ENCODE measurements at regions not wholly inside any gene's neighbourhood (a gene's known extent, or its start where the extent isn't known, plus 50 kb on each side); places are given as distances from the start of the nearest gene placed in this dataset.

- H3K36me3 ChIP-seq (replicated peaks in 1 of 2; ENCODE audit: control extremely low read depth in 1 of 2, control insufficient read depth in 1 of 2, extremely low read depth in 1 of 2, insufficient read depth in 2 of 2, low read length in 1 of 2) = no peaks in the 10 kb centered on the region
- POLR2A ChIA-PET = no interaction called here
- Mint-ChIP-seq H3K27ac (no peak overlapping the region), H3K9me3 (ENCODE audit: insufficient read depth) (peaks cover 2% of the 10 kb centered on the region), H3K4me3 (no peak overlapping the region), H3K27me3 (no peaks in the 10 kb centered on the region), H3K4me1 (no peaks in the 10 kb centered on the region)
- H3K4me3 ChIP-seq (ENCODE audit: control extremely low read depth in 1 of 5, extremely low read depth in 1 of 5, insufficient read depth in 1 of 5, low read depth in 2 of 5, low read length in 4 of 5) = no peak overlapping the region
- no peak for ATAC-seq (ENCODE audit: low read depth)
- TF ChIP-seq, protein P1, sequence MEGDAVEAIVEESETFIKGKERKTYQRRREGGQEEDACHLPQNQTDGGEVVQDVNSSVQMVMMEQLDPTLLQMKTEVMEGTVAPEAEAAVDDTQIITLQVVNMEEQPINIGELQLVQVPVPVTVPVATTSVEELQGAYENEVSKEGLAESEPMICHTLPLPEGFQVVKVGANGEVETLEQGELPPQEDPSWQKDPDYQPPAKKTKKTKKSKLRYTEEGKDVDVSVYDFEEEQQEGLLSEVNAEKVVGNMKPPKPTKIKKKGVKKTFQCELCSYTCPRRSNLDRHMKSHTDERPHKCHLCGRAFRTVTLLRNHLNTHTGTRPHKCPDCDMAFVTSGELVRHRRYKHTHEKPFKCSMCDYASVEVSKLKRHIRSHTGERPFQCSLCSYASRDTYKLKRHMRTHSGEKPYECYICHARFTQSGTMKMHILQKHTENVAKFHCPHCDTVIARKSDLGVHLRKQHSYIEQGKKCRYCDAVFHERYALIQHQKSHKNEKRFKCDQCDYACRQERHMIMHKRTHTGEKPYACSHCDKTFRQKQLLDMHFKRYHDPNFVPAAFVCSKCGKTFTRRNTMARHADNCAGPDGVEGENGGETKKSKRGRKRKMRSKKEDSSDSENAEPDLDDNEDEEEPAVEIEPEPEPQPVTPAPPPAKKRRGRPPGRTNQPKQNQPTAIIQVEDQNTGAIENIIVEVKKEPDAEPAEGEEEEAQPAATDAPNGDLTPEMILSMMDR (IDR thresholded peaks at IDR 0.05) = no peak
- no peak for TF ChIP-seq EZH2 (IDR thresholded peaks at IDR 0.05; ENCODE audit: borderline replicate concordance, insufficient read depth, low read depth, low read length, poor library complexity, severe bottlenecking)
- H2AFZ ChIP-seq (ENCODE audit: insufficient read depth, low read depth, low read length, poor library complexity, severe bottlenecking) = no peak overlapping the region
- H3K27ac ChIP-seq (ENCODE audit: low read length in 2 of 2) = no peak overlapping the region
- no peak for DNase-seq
- WGBS (ENCODE audit: insufficient coverage) = no CpG with 5 or more reads among the region's 3 CpGs
- H3K9me3 ChIP-seq (ENCODE audit: control extremely low read depth in 1 of 3, control insufficient read depth in 2 of 3, insufficient read depth in 1 of 3, low read length in 2 of 3) = peaks cover 0 to 7% (median 2%) of the 10 kb centered on the region in 3 donors
- intact Hi-C loops (cut with micrococcal nuclease) = no loop called here
- no peaks in the 10 kb centered on the region for H4K20me1 ChIP-seq (ENCODE audit: control insufficient read depth, insufficient read depth, low read length, poor library complexity, severe bottlenecking)
- H3K4me2 ChIP-seq (replicated peaks; ENCODE audit: low read depth, low read length, poor library complexity, severe bottlenecking) = no peak overlapping the region
- H3K27me3 ChIP-seq (replicated peaks in 1 of 4; ENCODE audit: control extremely low read depth in 1 of 4, control insufficient read depth in 3 of 4, insufficient read depth in 4 of 4, low read length in 3 of 4) = no peaks in the 10 kb centered on the region
- no peaks in the 10 kb centered on the region for H3K4me1 ChIP-seq (ENCODE audit: control insufficient read depth in 2 of 2, insufficient read depth in 2 of 2, low read length in 2 of 2)
- no peaks in the 10 kb centered on the region for H3K79me2 ChIP-seq (ENCODE audit: control insufficient read depth, insufficient read depth, low read length)
- no peak overlapping the region for H3K9ac ChIP-seq (ENCODE audit: low read length)
- CTCF ChIA-PET = no interaction called here
These were observed 436.8 kb upstream of the FAT1 start for GRCh38 chr4:187160486-187160885.

- Mint-ChIP-seq H3K27me3 (no peaks in the 10 kb centered on the region), H3K4me3 (no peak overlapping the region), H3K9me3 (ENCODE audit: insufficient read depth) (peaks cover 8% of the 10 kb centered on the region), H3K27ac (no peak overlapping the region), H3K4me1 (no peaks in the 10 kb centered on the region)
- H4K20me1 ChIP-seq (ENCODE audit: control insufficient read depth, insufficient read depth, low read length, poor library complexity, severe bottlenecking) = no peaks in the 10 kb centered on the region
- no peaks in the 10 kb centered on the region for H3K27me3 ChIP-seq (replicated peaks in 1 of 4; ENCODE audit: control extremely low read depth in 1 of 4, control insufficient read depth in 3 of 4, insufficient read depth in 4 of 4, low read length in 3 of 4)
- ATAC-seq (ENCODE audit: low read depth) (no peak), DNase-seq (no peak)
- no peak overlapping the region for H3K4me2 ChIP-seq (replicated peaks; ENCODE audit: low read depth, low read length, poor library complexity, severe bottlenecking)
- no peak overlapping the region for H3K4me3 ChIP-seq (ENCODE audit: control extremely low read depth in 1 of 5, extremely low read depth in 1 of 5, insufficient read depth in 1 of 5, low read depth in 2 of 5, low read length in 4 of 5)
- 100% methylated on average over 5 of the region's 7 CpGs for WGBS (ENCODE audit: insufficient coverage)
- no peak overlapping the region for H3K9ac ChIP-seq (ENCODE audit: low read length)
- no peaks in the 10 kb centered on the region for H3K79me2 ChIP-seq (ENCODE audit: control insufficient read depth, insufficient read depth, low read length)
- H3K4me1 ChIP-seq (ENCODE audit: control insufficient read depth in 2 of 2, insufficient read depth in 2 of 2, low read length in 2 of 2) = no peaks in the 10 kb centered on the region
- H3K27ac ChIP-seq (ENCODE audit: low read length in 2 of 2) = no peak overlapping the region
- no peak for TF ChIP-seq EZH2 (IDR thresholded peaks at IDR 0.05; ENCODE audit: borderline replicate concordance, insufficient read depth, low read depth, low read length, poor library complexity, severe bottlenecking)
- TF ChIP-seq, protein P1 (IDR thresholded peaks at IDR 0.05) = no peak
- H3K36me3 ChIP-seq (replicated peaks in 1 of 2; ENCODE audit: control extremely low read depth in 1 of 2, control insufficient read depth in 1 of 2, extremely low read depth in 1 of 2, insufficient read depth in 2 of 2, low read length in 1 of 2) = no peaks in the 10 kb centered on the region
- peaks cover 0 to 3% (median 2%) of the 10 kb centered on the region in 3 donors for H3K9me3 ChIP-seq (ENCODE audit: control extremely low read depth in 1 of 3, control insufficient read depth in 2 of 3, insufficient read depth in 1 of 3, low read length in 2 of 3)
- CTCF ChIA-PET = no interaction called here
- no peak overlapping the region for H2AFZ ChIP-seq (ENCODE audit: insufficient read depth, low read depth, low read length, poor library complexity, severe bottlenecking)
- POLR2A ChIA-PET = no interaction called here
- intact Hi-C loops (cut with micrococcal nuclease) = no loop called here
These were observed 443.3 kb upstream of the FAT1 start for GRCh38 chr4:187166886-187167512.

Measured in B cell (primary cell).